GM18508 (cell line): ENCODE measurements at regions not wholly inside any gene's neighbourhood (a gene's known extent, or its start where the extent isn't known, plus 50 kb on each side); places are given as distances from the start of the nearest gene placed in this dataset.

ENCODE experiments used
- ATAC-seq: cut with Tn5 transposase; IDR thresholded peaks from one replicate; pipeline ENCODE4 v1.9.1; 2021; ENCODE audit warnings: moderate number of reproducible peaks; ENCODE audit not compliant: insufficient read depth, unreplicated experiment

DNA sequence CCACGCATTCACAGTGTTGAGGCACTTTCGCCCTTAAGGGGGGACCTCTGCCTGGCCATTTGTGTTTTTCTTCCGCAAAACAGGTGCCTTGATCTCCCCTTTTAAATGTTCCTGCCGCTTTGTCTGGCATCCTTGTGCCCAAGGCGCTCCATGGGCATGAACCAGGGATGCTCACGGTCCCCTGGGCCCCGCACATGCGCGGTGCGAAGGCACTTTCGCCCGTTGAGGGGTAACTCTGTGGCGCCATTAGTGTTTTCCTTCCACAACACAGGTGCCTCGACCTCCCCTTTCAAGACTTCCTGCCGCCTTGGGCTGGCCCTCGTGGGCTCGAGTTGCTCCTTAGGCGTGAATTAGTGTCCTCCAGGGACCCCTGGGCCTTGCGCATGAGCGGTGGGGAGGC, 335.5 kb downstream of the ALG10 start:
- no peak for ATAC-seq

DNA sequence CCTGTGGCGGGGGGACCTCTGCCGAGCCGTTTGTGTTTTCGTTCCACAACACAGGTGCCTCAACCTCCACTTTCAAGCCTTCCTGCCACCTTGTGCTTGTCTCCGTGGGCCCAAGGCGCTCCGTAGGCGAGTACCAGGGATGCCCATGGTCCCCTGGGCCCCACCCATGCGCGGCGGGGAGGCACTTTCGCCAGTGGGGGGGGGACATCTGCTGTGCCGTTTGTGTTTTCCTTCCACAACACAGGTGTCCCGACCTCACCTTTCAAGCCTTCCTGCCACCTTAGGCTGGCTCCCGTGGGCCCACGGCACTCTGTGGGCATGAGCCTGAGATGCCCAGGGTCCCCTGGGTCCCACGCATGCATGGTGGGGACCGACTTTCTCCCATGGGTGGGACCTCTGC, 335.9 kb downstream of the ALG10 start:
- no peak for ATAC-seq

DNA sequence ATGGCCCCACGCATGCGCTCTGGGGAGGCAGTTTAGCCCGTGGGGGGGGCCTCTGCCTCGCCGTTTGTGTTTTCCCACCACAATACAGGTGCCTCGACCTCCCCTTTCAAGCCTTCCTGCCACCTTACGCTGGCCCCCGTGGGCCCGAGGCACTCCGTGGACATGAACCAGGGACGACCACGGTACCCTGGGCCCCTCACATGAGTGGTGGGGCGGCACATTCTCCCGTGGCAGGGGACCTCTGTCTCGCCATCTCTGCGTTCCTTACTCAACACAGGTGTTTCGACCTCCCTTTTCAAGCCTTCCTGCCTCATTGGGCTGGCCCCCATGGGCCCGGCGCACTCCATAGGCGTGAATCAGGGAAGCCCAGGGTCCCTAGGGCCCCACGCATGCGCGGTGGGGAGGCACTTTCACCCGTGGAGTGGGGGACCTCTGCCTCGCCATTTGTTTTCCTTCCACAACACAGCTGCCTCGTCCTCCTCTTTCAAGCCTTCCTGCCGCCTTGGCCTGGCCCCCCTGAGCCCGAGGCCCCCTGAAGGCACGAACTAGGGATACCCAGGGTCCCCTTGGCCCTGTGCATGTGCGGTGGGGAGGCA, 339.5 kb downstream of the ALG10 start:
- no peak for ATAC-seq

DNA sequence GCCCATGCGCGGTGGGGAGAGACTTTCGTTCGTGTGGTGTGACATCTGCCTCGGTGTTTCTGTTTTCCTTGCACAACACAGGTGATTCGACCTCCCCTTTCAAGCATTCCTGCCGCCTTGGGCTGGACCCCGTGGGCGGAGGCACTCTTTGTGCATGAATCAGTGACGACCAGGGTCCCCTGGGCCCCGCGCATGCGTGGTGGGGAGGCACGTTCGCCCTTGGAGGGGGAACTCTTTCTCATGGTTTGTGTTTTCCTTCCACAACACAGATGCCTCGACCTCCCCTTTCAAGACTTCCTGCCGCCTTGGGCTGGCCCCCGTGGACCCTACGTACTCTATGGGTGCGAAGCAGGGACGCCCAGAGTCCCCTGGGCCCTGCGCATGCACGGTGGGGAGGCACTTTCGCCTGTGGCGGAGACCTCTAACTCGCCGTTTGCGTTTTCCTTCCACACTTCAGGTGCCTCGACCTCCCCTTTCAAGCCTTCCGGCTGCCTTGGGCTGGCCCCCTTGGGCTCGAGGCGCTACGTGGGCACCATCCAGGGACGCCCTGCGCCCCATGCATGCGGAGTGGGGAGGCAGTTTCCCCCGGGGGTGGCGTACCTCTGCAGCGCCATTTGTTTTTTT, 340.9 kb downstream of the ALG10 start:
- ATAC-seq, result no peak

DNA sequence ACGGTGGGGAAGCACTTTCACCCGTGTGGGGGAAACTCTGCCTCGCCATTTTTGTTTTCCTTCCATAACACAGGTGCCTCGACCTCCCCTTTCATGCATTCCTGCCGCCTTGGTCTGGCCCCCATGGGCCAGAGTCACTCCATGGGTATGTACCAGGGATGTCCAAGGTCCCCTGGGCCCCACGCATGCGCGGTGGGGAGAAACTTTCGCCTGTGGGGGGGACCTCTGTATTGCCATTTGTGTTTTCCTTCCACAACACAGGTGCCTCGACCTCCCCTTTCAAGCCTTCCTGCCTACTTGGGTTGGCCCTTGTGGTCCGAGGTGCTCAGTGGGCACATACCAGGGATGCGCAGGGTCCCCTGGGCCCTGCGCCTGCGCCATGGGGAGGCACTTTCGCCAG, 345.8 kb downstream of the ALG10 start:
- ATAC-seq, result no peak

DNA sequence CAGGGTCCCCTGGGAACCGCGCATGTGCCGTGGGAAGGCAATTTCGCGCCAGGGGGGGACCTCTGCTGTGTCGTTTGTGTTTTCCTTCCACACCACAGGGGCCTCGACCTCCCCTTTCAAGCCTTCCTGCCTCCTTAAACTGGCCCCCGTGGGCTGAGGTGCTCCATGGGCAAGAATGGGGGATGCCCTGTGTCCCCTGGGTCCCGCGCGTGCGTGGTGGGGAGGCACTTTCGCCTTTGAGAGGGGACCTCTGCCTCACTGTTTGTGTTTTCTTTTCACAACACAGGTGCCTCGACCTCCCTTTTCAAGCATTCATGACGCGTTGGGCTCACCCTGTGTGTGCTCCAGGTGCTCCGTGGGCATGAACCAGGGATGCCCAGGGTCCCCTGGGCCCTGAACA, 348.8 kb downstream of the ALG10 start:
- no peak for ATAC-seq

DNA sequence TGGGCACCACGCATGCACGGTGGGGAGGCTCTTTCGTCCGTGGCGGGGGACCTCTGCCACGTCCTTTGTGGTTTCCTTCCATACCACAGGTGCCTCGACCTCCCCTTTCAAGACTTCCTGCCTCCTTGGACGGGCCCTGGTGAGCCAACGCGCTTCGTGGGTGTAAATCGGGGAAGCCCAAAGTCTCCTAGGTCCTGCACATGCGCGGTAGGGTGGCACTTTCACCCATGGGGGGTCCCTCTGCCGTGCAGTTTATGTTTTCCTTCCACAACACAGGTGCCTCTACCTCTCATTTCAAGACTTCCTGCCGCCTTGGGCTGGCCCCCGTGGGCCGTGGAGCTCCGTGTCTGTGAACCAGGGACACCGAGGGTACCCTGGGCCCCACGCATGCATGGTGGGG, 349.7 kb downstream of the ALG10 start:
- ATAC-seq, result no peak

DNA sequence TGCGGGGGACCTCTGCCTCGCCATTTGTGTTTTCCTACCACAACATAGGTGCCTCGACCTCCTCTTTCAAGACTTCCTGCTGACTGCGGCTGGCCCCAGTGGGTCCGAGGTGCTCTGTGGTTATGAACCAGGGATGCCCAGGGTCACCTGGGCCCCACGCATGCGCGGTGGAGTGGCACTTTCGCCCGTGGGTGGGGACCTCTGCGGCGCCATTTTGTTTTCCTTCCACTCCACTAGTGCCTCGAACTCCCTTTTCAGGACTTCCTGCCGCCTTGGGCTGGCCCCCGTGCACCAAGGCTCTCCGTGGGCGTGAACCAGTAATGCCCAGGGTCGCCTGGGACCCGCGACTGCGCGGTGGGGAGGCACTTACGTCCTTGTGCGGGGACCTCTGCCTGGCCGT, 351.6 kb downstream of the ALG10 start:
- ATAC-seq, result no peak

DNA sequence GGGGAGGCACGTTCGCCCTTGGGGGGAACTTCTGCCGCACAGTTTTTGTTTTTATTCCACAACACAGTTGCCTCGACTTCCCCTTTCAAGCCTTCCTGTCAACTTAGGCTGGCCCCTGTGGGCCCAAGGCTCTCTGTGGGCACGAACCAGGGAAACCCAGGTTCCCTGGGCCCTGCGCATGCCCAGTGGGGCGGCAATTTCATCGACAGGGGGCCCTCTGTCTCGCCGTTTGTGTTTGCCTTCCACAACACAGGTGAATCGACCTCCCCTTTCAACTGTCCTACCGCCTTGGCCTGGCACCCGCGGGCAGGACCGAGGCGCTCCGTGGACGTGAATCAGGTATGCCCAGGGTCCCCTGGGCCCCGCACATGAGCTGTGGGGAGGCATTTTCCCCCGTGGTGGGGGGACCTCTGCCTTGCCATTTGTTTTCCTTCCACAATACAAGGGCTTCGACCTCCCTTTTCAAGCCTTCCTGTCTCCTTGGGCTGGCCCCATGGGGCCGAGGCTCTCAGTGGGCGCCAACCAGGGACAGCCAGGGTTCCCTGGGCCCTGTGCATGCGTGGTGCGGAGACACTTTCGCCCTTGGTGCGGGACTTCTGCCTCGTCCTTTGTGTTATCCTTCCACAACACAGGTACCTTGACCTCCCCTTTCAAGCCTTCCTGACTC, 354.0 kb downstream of the ALG10 start:
- ATAC-seq, result no peak

DNA sequence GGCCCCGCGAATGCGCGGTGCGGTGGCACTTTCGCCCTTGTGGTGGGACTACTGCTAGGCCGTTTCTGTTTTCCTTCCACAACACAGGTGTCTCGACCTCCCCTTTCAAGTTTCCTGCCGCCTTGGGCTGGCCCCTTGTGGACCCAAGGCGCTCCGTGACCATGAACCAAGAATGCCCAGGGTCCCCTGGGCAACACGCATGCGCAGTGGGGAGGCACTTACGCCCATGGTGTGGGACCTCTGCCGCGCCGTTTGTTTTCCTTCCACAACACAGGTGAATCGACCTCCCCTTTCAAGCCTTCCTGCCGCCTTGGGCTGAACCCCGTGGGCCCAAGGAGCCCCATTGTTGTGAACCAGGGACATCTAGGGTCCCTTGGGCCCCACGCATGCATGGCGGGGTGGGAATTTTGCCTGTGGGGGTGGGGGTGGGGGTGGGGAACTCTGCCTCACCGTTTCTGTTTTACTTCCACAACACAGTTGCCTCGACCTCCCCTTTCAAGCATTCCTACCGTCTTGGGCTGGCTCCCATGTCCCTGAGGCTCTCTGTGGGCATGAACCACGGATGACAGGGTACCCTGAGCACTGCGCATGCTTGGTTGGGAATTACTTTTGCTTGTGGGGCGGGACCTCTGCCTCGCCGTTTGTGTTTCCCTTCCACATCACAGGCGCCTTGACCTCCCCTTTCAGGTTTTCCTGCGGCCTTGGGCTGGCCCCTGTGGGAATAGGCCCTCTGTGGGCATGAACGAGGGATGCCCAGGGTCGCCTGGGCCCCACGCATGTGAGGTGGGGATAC, 355.1 kb downstream of the ALG10 start:
- ATAC-seq, result no peak

DNA sequence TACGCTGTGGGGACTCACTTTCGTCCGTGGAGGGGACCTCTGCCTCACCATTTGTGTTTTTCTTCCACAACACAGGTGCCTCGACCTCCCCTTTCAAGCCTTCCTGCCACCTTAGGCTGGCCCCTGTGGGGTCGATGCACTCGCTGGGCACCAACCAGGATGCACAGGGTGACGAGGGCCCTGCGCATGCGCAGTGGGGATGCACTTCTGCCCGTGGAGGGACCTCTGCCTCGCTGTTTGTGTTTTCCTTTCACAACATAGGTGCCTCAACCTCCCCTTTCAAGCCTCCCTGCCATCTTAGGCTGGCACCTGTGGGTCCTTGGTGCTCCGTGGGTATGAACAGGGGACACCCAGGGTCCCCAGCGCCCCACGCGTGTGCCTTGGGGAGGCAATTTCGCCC, 356.8 kb downstream of the ALG10 start:
- ATAC-seq, result no peak

DNA sequence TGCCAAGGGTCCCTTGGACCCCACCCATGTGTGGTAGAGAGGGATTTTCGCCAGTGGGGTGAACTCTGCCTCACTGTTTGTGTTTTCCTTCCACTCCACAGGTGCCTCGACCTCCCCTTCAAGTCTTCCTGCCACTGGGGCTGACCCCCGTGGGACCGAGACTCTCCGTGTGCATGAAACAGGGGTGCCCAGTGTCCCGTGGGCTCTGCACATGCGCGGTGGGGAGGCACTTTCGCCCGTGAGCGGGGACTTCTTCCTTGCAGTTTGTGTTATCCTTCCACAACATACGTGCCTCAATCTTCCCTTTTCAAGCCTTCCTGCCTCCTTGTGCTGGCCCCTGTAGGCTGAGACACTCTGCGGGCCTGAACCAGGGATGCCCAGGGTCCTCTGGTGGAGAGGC, 362.4 kb downstream of the ALG10 start:
- no peak for ATAC-seq

DNA sequence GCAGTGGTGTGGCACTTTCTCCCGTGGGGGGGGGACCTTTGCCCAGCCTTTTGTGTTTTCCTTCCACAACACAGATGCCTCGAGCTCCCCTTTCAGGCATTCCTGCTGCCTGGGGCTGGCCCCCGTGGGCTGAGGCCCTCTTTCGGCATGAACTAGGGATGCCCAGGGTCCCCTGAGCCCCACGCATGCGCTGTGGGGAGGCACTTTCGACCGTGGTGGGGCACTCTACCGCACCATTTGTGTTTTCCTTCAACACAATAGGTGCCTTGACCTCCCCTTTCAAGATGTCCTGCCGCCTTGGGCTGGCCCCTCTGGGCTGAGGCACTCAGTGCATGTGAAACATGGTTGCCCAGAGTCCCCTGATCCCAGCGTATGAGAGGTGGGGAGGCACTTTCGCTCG, 363.7 kb downstream of the ALG10 start:
- no peak for ATAC-seq

DNA sequence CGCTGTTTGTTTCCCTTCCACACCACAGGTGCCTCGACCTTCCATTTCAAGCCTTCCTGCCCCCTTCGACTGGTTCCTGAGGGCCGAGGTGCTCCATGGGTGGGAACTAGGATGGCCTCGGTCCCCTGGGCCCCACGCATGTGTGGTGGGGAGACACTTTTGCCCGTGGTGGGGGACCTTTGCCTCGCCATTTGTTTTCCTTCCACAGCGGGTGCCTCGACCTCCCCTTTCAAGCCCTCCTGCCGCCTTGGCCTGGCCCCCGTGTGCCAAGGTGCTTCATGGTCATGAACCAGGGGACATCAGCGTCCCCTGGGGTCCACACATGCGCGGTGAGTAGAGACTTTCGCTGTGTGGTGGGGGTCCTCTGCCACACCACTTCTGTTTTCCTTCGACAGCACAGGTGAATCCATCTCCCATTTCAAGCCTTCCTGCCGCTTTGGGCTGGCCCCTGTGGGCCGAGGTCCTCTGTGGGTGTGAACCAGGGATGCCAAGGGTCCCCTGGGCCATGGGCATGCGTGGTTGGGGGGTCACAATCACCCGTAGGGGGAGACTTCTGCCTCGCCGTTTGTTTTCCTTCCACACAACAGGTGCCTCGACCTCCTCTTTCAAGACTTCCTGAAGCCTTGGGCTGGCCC, 364.4 kb downstream of the ALG10 start:
- no peak for ATAC-seq

DNA sequence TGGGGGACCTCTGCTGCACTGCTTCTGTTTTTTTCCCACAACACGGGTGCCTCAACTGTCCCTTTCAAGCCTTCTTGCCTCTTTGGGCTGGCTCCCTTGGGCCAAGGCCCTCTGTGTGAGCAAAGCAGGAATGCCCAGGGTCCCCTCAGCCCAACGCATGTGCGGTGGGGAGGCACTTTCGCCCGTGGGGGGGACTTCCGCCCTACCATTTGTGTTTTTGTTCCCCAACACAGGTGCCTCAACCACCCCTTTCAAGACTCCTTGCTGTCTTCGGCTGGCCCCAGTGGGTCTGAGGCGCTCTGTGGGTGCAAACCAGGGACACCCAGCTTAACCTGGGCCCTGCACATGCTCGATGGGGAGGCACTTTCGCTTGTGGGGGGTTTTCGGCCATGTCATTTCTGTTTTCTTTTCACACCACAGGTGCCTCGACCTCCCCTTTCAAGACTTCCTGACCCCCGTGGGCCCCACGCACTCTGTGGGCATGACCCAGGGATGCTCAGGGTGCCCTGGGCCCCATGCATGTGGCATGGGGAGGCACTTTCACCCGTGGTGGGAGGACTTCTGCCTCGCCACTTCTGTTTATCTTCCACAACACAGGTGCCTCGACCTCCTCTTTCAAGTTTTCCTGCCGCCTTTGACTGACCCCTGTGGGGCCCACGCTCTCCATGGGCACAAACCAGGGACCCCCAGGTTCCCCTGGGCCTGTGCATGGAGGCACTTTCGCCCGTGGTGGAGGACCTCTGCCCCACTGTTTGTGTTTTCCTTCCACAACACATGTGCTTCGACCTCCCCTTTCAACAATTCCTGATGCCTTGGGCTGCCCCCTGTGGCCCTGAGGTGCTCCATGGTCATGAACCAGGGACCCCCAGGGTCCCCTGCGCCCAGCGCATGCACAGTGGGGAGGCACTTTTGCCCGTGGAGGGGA, 365.7 kb downstream of the ALG10 start:
- no peak for ATAC-seq

DNA sequence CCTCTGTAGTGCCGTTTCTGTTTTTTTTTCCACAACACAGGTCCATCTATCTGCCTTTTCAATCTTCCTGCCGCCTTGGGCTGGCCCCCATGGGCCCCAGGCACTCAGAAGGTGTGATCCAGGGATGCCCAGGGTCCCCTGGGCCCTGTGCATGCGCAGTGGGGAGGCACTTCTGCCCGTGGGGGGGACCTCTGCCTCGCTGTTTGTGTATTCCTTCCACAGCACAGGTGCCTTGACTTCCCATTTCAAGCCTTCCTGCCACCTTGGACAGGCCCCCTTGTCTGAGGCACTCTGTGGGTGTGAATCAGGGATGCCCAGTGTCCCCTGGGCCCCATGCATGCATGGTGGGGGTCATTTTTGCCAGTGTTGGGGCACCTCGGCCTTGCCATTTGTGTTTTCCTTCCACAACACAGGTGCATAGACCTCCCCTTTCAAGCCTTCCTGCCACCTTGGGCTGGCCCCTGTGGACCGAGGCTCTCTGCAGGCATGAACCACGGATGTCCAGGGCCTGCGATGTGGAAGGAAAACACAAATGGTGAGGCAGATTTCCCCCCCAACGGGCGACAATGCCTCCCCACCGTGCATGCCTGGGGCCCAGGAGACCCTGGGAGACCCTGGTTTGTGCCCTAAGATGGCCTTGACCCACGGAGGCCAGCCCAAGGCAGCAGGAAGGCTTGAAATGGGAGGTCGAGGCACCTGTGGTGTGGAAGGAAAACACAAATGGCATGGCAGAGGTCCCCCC, 366.5 kb downstream of the ALG10 start:
- ATAC-seq, result no peak

DNA sequence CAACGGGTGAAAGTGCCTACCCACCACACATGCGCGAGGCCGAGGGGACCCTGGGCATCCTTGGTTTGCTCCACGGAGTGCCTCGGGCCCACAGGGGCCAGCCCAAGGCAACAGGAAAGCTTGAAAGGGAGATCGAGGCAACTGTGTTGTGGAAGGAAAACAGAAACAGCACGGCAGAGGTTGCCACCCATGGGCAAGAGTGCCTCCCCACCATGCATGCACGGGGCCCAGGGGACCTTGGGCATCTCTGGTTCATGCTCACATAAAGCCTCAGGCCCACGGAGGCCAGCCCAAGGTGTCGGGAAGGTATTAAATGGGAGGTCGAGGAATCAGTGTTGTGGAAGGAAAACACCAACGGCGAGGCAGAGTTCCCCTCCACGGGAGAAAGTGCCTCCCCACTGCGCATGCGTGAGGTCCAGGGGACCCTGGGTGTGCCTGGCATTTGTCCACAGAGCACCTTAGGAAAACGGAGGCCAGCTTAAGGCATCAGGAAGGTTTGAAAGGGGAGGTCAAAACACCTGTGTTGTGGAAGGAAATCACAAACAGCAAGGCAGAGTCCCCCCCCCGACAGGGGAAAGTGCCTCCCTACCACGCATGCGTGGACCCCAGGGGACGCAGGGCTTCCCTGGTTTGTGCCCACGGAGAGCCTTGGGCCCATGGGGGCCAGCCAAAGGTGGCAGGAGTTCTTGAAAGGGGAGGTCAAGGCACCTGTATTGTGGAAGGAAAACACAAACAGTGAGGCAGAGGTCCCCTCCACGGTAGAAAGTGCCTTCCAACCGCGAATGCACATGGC, 367.3 kb downstream of the ALG10 start:
- ATAC-seq, result no peak

DNA sequence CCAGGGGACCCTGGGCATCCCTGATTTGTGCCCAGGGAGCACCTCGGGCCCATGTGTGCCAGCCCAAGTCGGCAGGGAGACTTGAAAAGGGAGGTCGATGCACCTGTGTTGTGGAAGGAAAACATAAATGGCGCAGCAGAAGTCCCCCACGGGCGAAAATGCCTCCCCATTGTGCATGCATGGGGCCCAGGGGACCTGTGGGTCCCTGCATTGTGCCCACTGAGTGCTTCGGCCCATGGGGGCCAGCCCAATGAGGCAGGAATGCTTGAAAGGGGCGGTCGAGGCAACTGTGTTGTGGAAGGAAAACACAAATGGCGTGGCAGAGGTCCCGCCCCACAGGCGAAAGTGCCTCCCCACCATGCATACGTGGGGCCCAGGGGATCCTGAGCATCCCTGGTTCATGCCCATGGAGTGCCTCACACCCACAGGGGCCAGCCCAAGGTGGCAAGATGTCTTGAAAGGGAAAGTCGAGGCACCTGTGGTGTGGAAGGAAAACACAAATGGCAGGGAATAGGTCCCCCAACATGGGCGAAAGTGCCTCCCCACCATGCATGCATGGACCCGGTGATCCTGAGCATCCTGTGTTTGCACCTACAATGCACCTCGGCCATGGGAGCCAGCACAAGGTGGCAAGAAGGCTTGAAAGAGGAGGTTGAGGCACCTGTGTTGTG, 368.0 kb downstream of the ALG10 start:
- no peak for ATAC-seq
